Ureter (tissue), 1 donor: ENCODE measurements at regions not wholly inside any gene's neighbourhood (a gene's known extent, or its start where the extent isn't known, plus 50 kb on each side); places are given as distances from the start of the nearest gene placed in this dataset.
A peak's percentile ranks its signal among the peaks of the same experiment; 100 is the strongest.

Experiments
- DNase-seq: peaks from one replicate; pipeline ENCODE4 v3.0.0-alpha.2; 2020; ENCODE audit warnings: low spot score
- donor health status: DM: yes; HTN: yes; CAD: no.

- DNase-seq = no peak
These were observed 391.2 kb downstream of the ANKRD50 start for GRCh38 chr4:124321364-124321763.

GRCh38 chr4:124322234-124323065, 390.1 kb downstream of the ANKRD50 start:
- DNase-seq = no peak

GRCh38 chr4:124325690-124326089, 386.8 kb downstream of the ANKRD50 start:
- no peak for DNase-seq

GRCh38 chr4:124329134-124329533, 383.4 kb downstream of the ANKRD50 start:
- DNase-seq = no peak

- DNase-seq = no peak
These were observed 382.5 kb downstream of the ANKRD50 start for GRCh38 chr4:124330045-124330444.

- DNase-seq = no peak
These were observed 380.8 kb downstream of the ANKRD50 start for GRCh38 chr4:124331781-124332180.

GRCh38 chr4:124333466-124333865, 379.1 kb downstream of the ANKRD50 start:
- DNase-seq = no peak

GRCh38 chr4:124334119-124334518, 378.4 kb downstream of the ANKRD50 start:
- peak; percentile 49 for DNase-seq

GRCh38 chr4:124337874-124338273, 374.7 kb downstream of the ANKRD50 start:
- no peak for DNase-seq

GRCh38 chr4:124343661-124344171, 368.8 kb downstream of the ANKRD50 start:
- no peak for DNase-seq

- DNase-seq = no peak
These were observed 339.6 kb downstream of the ANKRD50 start for GRCh38 chr4:124372916-124373315.

GRCh38 chr4:124386163-124386562, 326.4 kb downstream of the ANKRD50 start:
- DNase-seq = no peak

GRCh38 chr4:124386648-124387047, 325.9 kb downstream of the ANKRD50 start:
- no peak for DNase-seq

GRCh38 chr4:124389591-124389990, 322.9 kb downstream of the ANKRD50 start:
- no peak for DNase-seq

- DNase-seq = no peak
These were observed 321.7 kb downstream of the ANKRD50 start for GRCh38 chr4:124390861-124391260.

GRCh38 chr4:124396333-124396732, 316.2 kb downstream of the ANKRD50 start:
- DNase-seq = no peak

GRCh38 chr4:124401606-124402005, 310.9 kb downstream of the ANKRD50 start:
- DNase-seq = no peak

- DNase-seq = no peak
These were observed 303.5 kb downstream of the ANKRD50 start for GRCh38 chr4:124409044-124409443.

GRCh38 chr4:124414276-124415040, 298.1 kb downstream of the ANKRD50 start:
- no peak for DNase-seq

GRCh38 chr4:124415146-124415545, 297.4 kb downstream of the ANKRD50 start:
- DNase-seq = no peak

GRCh38 chr4:124417371-124417770, 295.2 kb downstream of the ANKRD50 start:
- DNase-seq = no peak

GRCh38 chr4:124420166-124420695, 292.3 kb downstream of the ANKRD50 start:
- DNase-seq = no peak

GRCh38 chr4:124423160-124423559, 289.4 kb downstream of the ANKRD50 start:
- no peak for DNase-seq
